ENCODE measurements at regions not wholly inside any gene's neighbourhood (a gene's known extent, or its start where the extent isn't known, plus 50 kb on each side); places are given as distances from the start of the nearest gene placed in this dataset.

DNA sequence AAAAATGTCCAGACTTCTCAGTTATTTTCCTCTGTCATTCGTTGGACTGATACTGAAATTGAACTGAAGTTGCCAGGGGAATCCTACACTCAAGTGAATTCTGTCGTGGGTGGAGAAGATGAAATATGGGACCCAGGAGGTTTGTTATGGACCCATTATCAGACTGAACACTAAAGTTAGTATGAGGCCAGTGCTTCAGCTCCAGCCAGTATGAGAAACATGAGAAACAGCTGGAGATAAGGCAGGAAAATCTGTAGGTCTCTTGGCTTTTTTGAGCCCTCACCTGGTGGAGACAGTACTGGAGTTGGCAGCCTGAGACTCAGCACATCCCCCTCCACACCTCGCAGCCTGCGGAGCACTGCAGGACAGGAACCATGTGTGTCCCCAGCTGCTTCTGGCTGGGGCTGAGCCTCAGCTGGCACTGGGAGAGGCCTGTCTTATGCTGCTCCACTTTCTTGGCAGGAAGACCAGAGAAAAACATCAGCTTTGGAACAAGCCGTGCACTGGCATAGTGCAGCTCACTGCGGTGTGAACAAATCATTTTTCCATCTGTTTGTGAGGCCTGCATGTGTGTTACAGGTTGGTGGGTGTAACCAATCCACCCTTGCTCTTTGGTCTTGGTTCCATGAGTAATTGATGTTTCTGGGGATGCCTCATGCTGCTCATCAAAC is 641.0 kb downstream of the FGF9 start:
- DNase-seq (ENCODE audit: low spot score): no peak

DNA sequence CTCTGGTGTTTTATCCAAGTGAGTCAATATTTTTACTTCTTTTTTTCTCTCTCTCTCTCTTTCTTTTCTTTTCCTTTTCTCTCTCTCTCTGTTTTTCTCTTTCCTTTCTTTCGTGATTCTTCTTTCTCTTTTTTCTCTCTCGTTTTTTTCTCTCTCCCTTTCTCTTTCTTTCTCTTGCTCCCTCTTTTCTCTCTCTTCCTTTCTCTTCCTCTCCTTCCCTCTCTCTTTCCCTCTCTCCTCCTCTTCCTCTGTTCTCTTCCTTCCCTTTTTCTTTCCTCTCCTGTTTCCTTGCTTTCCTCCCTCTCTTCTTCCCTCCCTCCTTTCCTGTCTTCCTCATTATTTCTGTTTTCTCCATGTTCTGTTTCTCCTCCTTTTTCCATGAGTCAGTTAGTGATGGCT is 641.5 kb downstream of the FGF9 start:
- no peak for DNase-seq (ENCODE audit: low spot score)

DNA sequence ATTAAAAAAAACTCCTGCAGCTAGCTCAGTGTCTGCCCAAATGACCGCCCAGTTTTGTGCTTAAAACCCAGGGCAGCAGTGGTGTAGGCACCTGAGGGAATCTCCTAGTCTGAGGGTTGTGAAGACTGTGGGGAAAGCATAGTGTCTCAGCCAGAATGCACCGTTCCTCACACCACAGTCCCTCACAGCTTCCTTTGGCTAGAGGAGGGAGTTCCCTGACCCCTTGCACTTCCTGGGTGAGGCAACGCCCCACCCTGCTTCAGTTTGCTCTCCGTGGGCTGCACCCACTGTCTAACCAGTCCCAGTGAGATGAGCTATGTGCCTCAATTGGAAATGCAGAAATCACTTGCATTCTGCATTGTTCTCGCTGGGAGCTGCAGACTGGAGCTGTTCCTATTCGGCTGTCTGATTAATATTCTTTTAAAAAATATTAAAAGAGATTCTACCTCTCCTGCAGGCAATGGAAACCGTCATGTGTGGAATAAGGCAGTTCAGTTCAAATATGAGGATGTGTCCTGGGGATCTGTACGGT is 645.7 kb downstream of the FGF9 start:
- DNase-seq (ENCODE audit: low spot score): no peak

DNA sequence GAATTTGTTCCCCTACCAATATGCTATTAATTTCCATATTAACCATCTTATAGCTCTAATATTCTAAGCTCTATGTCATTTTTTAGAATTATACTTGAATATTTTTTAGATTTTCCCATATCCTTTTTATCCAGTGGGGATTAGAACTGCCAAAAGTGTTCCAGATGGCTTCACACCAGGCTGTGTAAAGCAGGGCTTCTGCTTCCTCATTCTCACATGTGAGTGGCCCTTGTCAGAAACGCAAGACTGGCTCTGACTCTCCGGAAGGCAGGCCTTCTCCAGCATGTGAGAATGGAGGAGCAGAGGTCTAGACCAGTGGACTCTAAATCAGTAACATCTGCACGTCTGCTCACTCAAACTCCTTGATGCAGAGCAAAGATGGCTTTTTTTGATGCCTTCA is 650.1 kb downstream of the FGF9 start:
- no peak for DNase-seq (ENCODE audit: low spot score)

DNA sequence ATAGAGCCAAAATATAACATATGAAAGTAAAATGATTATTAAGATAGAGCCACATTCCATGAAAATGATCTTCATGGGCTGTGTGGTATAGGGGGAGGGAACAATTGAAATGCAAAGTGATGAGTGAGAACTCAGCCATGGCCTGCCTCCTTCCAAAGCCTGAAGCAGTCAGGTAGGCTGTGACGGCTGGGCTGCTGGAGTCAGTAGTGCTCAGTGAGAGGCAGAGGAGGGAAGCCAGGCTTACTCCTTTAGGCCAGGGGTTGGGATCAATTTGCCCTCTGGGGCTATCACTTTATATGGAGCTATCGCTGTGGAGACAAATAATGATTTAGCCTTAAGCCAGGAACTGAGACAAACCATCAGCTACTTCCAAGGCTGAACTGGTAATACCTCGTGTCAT is 654.9 kb downstream of the FGF9 start:
- no peak for DNase-seq (ENCODE audit: low spot score)

DNA sequence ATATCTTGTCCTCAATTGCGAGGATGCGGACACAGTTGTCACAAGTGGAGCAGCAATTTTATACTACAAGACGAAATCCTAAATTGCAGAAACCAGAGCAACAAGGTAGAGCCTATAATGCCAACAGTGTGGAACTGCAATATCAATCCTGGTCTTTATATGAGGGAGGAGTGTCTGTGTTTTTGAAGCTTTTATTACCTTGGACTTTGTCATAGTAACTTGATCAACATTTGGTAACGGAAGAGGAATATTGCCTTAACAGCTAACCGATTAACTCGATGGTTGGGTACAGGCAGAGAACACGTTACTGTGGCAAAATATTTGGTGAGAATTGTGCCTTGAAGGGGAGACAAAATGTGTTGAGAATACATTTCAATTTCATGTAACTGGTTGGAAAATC is 661.5 kb downstream of the FGF9 start:
- no peak for DNase-seq (ENCODE audit: low spot score)

DNA sequence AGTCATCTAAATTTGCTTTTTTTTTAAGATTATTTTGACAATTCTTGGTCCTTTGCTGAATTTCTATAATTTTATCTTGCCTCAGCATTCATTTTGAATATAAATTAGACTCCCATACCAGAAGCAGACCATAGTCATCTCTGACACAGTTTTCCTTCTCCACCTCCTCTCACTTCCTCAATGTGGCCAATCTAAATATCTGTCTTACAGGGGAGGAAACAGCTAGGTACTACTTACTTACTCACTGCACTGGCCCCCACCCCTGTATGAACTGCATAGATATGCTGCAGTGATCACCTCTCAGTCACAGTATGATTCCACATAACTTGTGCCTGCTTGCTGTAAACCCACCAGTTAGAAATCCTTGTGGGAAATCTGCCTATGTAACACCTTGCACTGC is 665.6 kb downstream of the FGF9 start:
- DNase-seq (ENCODE audit: low spot score): no peak

DNA sequence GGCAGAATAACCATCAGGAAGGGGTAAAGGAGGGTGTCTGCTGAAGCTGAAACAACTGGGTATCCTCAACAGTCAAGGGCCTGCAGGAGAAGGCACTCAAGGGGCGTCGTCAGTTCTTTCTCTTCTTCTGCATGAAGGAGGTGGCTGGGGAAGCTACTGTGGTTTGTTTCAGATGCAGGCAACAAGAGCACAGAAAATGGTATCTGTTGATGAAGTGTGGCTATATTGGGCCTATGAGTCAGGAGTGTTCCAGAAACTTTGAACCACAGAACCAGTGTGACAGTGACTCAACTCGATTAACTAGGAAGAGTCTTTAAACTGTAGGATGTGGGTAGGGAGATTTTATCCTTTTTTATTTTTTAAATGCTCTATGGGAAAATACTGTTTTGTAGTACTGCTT is 686.3 kb downstream of the FGF9 start:
- DNase-seq (ENCODE audit: low spot score): no peak

DNA sequence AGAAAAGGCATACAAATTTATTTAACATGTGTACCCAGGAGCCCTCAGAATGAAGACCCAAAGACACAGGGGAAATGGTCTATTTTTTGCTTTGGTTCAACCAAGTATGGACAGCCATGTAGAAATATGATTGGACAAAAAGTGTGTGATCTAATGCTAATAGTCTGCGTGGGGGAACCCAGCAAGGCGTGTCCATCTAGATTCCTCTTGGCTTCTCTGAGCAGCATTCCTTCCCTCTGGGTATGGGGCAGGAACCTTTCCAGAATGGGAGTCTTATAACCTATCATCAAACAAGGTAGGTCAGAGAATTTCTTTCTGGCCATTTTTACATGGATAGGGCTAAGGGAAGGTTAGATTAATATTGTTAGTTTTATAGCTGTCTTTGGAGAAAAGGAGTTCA is 698.2 kb downstream of the FGF9 start:
- no peak for DNase-seq (ENCODE audit: low spot score)

DNA sequence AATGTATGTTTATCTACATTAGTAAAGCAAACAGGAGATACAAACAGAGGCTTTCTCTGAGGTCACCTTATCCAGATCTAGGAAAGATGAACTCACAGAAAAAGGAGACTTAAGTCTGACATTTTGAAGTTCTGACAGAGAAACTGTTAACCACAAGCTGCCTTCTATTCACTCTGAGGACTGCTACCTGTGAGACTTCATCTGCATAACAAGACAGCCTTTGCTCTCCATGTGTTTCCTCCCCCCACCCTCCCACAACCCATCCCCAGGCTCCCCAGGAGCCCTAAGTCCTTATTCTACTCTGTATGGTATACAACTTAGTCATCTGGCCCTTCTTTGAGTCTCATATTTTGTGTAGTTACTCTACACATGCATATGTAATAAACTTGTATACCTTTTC is 699.0 kb downstream of the FGF9 start:
- DNase-seq (ENCODE audit: low spot score): no peak

DNA sequence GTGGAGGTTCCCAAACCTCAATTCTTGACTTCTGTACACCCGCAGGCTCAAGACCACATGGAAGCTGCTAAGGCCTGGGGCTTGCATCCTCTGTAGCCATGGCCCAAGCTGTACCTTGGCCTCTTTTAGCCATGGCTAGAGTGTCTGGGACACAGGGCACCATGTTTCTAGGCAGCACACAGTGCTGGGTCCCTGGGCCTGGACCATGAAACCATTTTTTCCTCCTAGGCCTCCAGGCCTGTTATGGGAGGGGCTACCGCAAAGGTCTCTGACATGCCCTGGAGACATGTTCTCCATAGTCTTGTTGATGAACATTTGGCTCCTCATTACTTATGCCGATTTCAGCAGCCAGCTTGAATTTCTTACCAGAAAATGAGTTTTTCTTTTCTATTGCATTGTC is 701.4 kb downstream of the FGF9 start:
- DNase-seq (ENCODE audit: low spot score): no peak

DNA sequence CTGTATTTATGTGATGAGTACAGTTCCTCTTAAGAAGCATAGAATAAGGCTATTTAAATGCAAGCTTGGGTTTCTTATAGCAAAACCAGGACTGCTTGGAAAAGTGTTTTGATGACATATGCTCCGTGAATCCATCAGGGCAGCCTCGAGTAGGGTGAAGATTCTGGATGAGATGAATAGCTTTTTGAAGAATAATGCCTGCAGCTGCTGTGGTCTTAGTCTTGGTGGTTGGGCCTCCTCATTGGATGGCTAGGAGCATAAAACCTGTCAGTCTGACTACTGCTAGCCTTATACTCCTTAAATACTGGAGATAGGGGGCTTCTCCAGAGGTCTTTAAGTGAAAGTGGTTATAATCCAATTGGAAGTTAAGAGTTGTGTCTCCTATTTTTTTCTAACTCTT is 704.3 kb downstream of the FGF9 start:
- no peak for DNase-seq (ENCODE audit: low spot score)

DNA sequence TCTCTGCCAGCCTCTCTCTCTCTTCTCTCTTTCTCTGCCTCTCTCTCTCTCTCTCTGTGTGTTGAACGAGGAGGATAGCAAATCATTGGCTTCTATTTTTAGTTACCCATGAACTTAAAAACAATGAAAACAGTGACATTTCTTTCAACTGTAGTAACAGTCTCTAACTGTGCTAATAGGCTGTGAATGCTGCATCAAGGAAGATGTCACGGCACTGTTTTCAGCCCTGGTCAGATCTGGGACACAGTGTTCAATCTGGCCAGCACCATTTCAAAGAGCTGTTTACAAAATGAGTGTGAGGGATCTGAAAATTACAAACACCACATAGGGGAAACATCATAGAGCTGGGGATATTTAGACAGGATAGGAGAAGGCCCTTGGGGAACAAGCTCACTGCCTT is 717.0 kb downstream of the FGF9 start:
- peak; percentile 15 for DNase-seq (ENCODE audit: low spot score)

DNA sequence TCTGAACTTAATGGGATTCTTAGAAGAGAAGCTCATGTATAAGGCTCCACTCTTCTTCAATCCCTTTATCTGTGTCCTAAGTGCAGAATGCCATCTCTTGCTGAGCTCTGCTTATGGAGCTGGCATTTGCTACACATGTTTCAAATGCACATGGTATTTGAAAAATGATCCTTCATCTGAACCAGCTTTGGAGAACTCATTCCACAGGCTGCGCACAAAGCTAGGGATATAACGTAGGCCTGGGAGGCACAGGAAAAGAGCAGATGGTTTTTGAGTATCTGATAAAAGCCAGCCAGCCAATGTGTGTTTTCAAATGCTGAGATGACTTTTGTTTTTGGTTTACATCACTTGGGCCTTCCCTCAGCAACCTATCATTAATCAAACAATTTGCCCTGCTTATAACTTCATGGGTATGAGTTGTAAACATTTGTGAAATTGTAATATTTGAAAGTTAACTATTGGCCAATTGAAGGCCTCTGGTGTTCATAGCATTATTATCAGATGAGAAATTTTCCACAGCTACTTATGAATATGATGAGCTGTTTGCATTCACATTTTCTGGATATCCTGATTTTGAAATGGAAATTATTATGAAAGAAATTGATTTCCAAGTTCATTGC is 729.0 kb downstream of the FGF9 start:
- no peak for DNase-seq (ENCODE audit: low spot score)

DNA sequence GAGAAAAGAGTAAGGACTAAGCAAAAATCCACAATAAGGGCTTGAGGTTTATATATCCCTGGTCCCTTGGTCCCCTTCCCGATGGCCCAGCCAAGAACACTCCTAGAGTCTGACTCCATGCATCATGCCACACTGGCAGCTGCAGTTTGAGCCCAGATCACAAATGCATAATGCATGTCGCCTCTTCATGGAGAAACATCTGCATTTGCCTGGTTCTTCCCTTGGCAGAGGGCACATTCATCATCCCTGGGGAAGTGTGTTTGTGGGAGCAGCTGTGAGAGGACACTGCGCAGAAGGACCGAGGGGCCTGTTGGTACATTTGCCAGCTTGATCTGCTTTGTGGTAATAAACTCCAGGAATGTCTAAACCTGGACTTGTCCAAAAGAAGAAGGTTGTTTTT is 731.8 kb downstream of the FGF9 start:
- DNase-seq (ENCODE audit: low spot score): no peak

DNA sequence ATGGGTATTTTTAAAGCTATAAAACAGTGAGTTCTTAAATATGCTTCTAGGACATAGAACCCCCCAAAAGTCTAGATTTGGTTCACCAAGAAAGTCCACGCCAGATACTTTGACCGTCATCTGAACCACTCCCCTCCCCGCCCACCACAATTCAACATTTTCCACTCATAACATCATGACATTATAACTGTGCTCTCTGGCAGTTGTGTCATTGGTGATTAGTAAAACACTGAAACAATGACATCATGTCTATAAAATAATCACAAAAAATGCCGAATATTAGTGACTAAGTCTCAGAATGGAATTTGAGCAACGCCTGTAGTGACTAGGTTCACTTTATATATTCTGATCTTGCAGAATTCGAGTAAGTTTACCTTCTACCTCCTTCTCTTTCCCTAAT is 732.3 kb downstream of the FGF9 start:
- no peak for DNase-seq (ENCODE audit: low spot score)

DNA sequence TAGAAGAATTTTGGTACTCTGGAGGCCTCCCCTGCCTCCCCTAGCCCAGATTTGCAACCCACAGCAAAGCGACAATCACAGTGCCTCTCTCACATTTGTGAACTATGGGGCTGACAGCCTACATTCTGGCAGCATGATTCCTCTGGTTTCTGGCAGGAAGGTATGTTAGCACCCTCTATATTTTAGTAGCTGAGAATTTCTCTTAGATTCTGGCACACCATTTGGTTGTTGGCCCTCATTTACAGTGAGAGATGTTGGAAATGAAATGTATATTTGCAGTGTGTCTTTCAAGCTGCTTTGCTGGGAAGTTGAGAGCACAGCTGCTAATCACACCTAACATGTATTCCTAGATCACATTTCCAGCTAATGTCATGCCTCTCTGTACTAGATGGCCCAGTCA is 735.0 kb downstream of the FGF9 start:
- no peak for DNase-seq (ENCODE audit: low spot score)

DNA sequence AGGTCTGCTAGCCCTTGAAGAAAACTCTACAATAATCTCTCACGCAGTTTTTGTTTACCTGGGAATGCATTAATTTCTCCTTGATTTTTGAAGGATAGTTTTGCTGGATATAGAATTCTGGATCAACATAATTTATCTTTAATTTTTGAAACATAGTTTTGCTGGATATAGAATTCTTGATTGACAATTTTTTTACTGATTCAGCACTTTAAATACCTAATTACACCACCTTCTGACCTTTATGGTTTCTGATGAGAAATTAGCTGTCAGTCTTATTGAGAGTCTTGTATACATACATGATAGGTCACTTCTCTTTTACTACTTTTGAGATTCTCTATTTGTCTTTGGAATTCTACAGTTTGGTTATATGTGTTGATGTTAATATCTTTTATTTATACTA is 741.6 kb downstream of the FGF9 start:
- no peak for DNase-seq (ENCODE audit: low spot score)

DNA sequence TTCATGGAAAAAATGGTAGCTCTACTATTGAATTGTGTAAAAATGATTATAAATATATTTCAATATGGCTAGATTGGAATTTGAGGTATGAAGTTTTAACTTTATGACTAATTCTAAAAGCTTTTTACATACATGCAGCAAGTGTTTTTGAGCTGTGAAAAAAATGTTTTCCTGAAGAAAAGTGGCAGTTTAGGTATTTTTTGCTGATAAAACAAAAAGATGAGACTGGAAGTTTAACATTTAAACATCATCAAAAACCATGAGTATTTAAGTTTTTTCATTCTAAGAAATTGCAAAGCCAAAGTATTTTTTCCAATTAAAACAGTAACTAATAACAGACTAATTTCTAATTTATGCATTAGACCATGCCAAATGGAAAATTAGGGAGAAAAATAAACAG is 751.1 kb downstream of the FGF9 start:
- no peak for DNase-seq (ENCODE audit: low spot score)

DNA sequence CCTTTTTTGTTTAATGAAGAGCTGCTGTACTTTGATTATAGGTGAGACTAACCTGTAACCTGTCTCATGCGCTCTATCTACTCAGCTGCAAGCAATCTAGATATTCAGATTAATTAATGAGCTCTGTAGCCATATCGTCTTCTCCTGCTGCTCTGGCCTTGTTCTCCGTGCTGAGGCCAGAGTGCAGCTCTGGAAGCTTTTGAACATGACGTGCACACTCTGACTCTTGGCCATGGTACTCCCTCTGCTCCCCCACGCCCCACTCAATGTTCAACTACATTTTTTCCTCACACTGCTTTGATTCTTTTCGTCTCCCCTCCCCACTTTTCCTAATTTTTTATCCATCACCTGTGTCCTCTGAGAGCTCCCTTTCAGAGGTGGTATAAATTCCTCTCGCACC is 751.8 kb downstream of the FGF9 start:
- no peak for DNase-seq (ENCODE audit: low spot score)

DNA sequence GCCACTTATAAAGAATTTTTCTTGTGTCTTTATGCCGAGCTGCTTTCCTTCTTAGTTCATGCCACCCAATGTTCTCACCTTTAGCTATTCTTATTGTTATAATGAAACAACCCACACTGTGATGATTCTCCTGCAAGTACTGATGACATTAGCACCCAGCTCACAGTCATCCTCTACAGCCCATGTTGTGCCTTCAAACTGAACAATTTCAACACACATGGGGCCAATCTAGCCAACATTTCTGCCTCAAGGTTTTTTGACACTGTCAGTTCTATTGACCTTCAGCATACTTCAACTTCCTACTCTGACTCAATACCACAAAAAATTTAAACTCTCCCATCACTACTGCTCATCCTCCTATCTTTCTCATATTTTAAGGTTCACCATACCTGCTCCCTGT is 752.4 kb downstream of the FGF9 start:
- DNase-seq (ENCODE audit: low spot score): no peak

DNA sequence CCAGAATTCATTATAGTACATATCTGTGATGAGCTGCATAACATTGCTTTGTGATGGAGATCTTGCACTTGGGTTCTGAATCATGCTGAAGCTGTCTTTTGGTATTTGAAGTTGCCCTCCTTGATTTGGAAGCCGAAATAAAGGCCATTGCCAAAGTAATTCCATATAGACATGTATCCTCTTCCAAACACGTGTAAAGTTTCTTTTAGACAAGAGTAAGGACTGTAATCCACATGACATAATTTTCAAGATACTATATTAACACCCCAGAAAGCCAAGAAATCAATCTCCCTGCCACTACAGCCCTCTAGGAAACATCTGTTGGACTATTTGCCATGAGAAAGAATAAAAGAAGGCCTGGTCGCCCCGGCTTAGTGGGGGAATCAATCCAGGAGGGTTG is 754.2 kb downstream of the FGF9 start:
- DNase-seq (ENCODE audit: low spot score): no peak

DNA sequence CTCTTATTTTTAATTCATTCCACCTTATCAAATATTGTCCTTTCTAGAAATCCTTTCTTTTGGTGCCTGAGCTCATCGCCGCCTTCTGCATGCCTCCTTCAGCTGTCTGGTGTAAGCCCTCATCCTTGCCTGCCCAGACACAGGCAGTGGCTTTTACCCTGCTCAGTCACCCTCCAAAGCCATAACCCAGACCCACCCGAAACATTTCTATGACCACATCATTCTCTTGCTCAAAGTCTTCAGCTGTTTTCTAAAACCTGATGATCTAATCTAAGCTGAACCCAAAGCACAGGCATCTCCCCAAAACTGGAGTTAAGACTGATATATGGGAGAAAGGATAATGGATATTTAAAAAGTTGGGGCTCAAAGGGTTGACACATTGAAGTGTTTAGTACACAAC is 753.7 kb upstream of the SGCG start:
- no peak for DNase-seq (ENCODE audit: low spot score)

DNA sequence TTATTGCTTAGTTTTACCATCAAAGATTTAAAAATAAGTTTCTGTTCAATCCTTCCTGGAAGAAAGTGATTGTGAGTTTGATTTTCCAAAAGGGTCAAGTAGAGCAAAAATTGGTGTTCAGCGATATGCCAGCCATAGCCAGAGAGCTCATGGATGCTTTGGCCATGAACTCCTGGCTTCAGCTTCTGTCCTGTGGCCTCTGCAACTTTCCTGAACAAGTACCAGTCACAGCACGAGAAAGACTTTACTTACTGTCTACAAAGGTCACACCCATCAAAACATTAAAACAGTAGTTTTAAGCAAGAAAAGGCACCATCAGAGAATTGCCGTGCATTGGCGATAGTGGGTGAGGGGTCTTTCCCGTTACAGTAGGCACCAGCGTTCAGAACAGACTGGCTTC is 753.0 kb upstream of the SGCG start:
- DNase-seq (ENCODE audit: low spot score): no peak

Measured in cerebellar cortex (tissue), 1 donor.